ENCODE measurements at regions not wholly inside any gene's neighbourhood (a gene's known extent, or its start where the extent isn't known, plus 50 kb on each side); places are given as distances from the start of the nearest gene placed in this dataset.

GRCh38 chr18:4510711-4511110 lies 55.6 kb upstream of the DLGAP1 start:
- Histone ChIP-seq H3K79me2 (replicated peaks; ENCODE audit: insufficient read depth, low read length) (no peaks in the 10 kb centered on the region), H3K9me3 (ENCODE audit: low read length) (no peaks in the 10 kb centered on the region), H3K27ac (ENCODE audit: low read length) (no peak overlapping the region), H3F3A (ENCODE audit: insufficient read depth, low read length, poor library complexity, severe bottlenecking) (no peaks in the 10 kb centered on the region), H3K27me3 (ENCODE audit: insufficient read depth, low read depth, low read length) (no peaks in the 10 kb centered on the region), H3K4me2 (ENCODE audit: low read length) (no peak overlapping the region), H4K20me1 (ENCODE audit: insufficient read depth) (no peaks in the 10 kb centered on the region), H3K9me2 (ENCODE audit: insufficient read depth, low read length) (no peaks in the 10 kb centered on the region), H3K36me3 (ENCODE audit: insufficient read depth, low read length) (no peaks in the 10 kb centered on the region), H2AFZ (ENCODE audit: low read depth, low read length) (no peak overlapping the region), H3K9ac (ENCODE audit: low read length) (no peak overlapping the region), H3K4me3 (ENCODE audit: low read length) (no peak overlapping the region)
- TF ChIP-seq RAD21 (conservative IDR thresholded peaks at IDR 0.05) (no peak), REST (IDR thresholded peaks at IDR 0.05; ENCODE audit: borderline replicate concordance) (no peak), EP300 (conservative IDR thresholded peaks at IDR 0.05; ENCODE audit: poor library complexity, severe bottlenecking) (no peak), MXI1 (conservative IDR thresholded peaks at IDR 0.05; ENCODE audit: poor library complexity, severe bottlenecking) (no peak), TAF1 (IDR thresholded peaks at IDR 0.05; ENCODE audit: low read depth) (no peak)

- no peak for TF ChIP-seq TAF1 (IDR thresholded peaks at IDR 0.05; ENCODE audit: low read depth)
- no peak for TF ChIP-seq REST (IDR thresholded peaks at IDR 0.05; ENCODE audit: borderline replicate concordance)
- no peak for TF ChIP-seq CTCF (IDR thresholded peaks at IDR 0.05; ENCODE audit: poor library complexity, severe bottlenecking)
- TF ChIP-seq POLR2AphosphoS5 (IDR thresholded peaks at IDR 0.05): no peak
- no peak for TF ChIP-seq EP300 (conservative IDR thresholded peaks at IDR 0.05; ENCODE audit: poor library complexity, severe bottlenecking)
- TF ChIP-seq RAD21 (conservative IDR thresholded peaks at IDR 0.05): no peak
- no peak for TF ChIP-seq MXI1 (conservative IDR thresholded peaks at IDR 0.05; ENCODE audit: poor library complexity, severe bottlenecking)
- TF ChIP-seq EZH2 (IDR thresholded peaks at IDR 0.05; ENCODE audit: borderline replicate concordance, insufficient read depth, low read length, poor library complexity, severe bottlenecking): no peak
- no peak for TF ChIP-seq SMC3 (conservative IDR thresholded peaks at IDR 0.05; ENCODE audit: poor library complexity)
- H3K79me2 ChIP-seq (replicated peaks; ENCODE audit: insufficient read depth, low read length): no peaks in the 10 kb centered on the region
- no peaks in the 10 kb centered on the region for H3K27me3 ChIP-seq (ENCODE audit: insufficient read depth, low read depth, low read length)
These were observed 55.1 kb upstream of the DLGAP1 start for GRCh38 chr18:4510160-4510559.

More at GRCh38 chr18:4510160-4510559, 55.1 kb upstream of the DLGAP1 start:
- H3F3A ChIP-seq (ENCODE audit: insufficient read depth, low read length, poor library complexity, severe bottlenecking): no peaks in the 10 kb centered on the region
- H3K36me3 ChIP-seq (ENCODE audit: insufficient read depth, low read length): no peaks in the 10 kb centered on the region
- no peak overlapping the region for H3K9ac ChIP-seq (ENCODE audit: low read length)
- H3K27ac ChIP-seq (ENCODE audit: low read length): no peak overlapping the region
- no peaks in the 10 kb centered on the region for H4K20me1 ChIP-seq (ENCODE audit: insufficient read depth)
- no peak overlapping the region for H3K4me2 ChIP-seq (ENCODE audit: low read length)
- no peak overlapping the region for H2AFZ ChIP-seq (ENCODE audit: low read depth, low read length)
- no peaks in the 10 kb centered on the region for H3K9me3 ChIP-seq (ENCODE audit: low read length)
- H3K4me3 ChIP-seq (ENCODE audit: low read length): no peak overlapping the region
- H3K9me2 ChIP-seq (ENCODE audit: insufficient read depth, low read length): no peaks in the 10 kb centered on the region

Measured in neural cell (in vitro differentiated cells).